H9 (cell line): ENCODE measurements at regions not wholly inside any gene's neighbourhood (a gene's known extent, or its start where the extent isn't known, plus 50 kb on each side); places are given as distances from the start of the nearest gene placed in this dataset.
A peak's percentile ranks its signal among the peaks of the same experiment; 100 is the strongest.

Experiments
- DNase-seq: peaks from one replicate; pipeline ENCODE4 v3.0.0-alpha.2; 2017
- H2AFZ ChIP-seq: one replicate; pipeline ENCODE4 v1.6.1; 2013; ENCODE audit warnings: mild to moderate bottlenecking, low read length, control low read depth, moderate library complexity
- H2AK5ac ChIP-seq: 2 replicates; pipeline ENCODE4 v1.6.1; 2013; ENCODE audit warnings: low read length, control low read depth, mixed read lengths; ENCODE audit not compliant: insufficient read length
- H2BK120ac ChIP-seq: one replicate; pipeline ENCODE4 v1.6.1; 2013; ENCODE audit warnings: low read depth, mild to moderate bottlenecking, low read length, control low read depth, inconsistent platforms; ENCODE audit not compliant: poor library complexity, severe bottlenecking
- H2BK12ac ChIP-seq: 2 replicates; pipeline ENCODE4 v1.6.1; 2013; ENCODE audit warnings: low read length, control low read depth, mixed read lengths, low read depth; ENCODE audit not compliant: insufficient read length
- H2BK15ac ChIP-seq: 2 replicates; pipeline ENCODE4 v1.6.1; 2013; ENCODE audit warnings: low read depth, low read length, control low read depth
- H2BK20ac ChIP-seq: one replicate; pipeline ENCODE4 v1.6.1; 2013; ENCODE audit warnings: low read depth, mild to moderate bottlenecking, low read length, control low read depth, inconsistent platforms; ENCODE audit not compliant: poor library complexity, severe bottlenecking
- H2BK5ac ChIP-seq: 2 replicates; pipeline ENCODE4 v1.6.1; 2013; ENCODE audit warnings: low read length, control low read depth, mixed read lengths; ENCODE audit not compliant: insufficient read length
- H3K14ac ChIP-seq: 2 replicates; pipeline ENCODE4 v1.6.1; 2013; ENCODE audit warnings: low read length, control low read depth; ENCODE audit not compliant: insufficient read depth
- H3K18ac ChIP-seq: 2 replicates; pipeline ENCODE4 v1.6.1; 2013; ENCODE audit warnings: low read depth, mild to moderate bottlenecking, mixed read lengths, low read length, control low read depth; ENCODE audit not compliant: insufficient read length
- H3K23ac ChIP-seq: 2 replicates; pipeline ENCODE4 v1.6.1; 2013; ENCODE audit warnings: low read length, control low read depth, mixed read lengths, low read depth; ENCODE audit not compliant: insufficient read length
- H3K23me2 ChIP-seq: 2 replicates; pipeline ENCODE4 v1.6.1; 2013; ENCODE audit warnings: low read depth, mild to moderate bottlenecking, mixed read lengths, low read length, control low read depth; ENCODE audit not compliant: insufficient read length, poor library complexity, severe bottlenecking
- H3K27ac ChIP-seq: 2 replicates; pipeline ENCODE4 v1.5.1; 2013; ENCODE audit warnings: low read length, control low read depth, mixed read lengths, low read depth; ENCODE audit not compliant: insufficient read length
- H3K27me3 ChIP-seq: 2 replicates; pipeline ENCODE4 v1.6.1; 2013; ENCODE audit warnings: low read length, control low read depth, inconsistent platforms; ENCODE audit not compliant: insufficient read depth
- H3K4ac ChIP-seq: 2 replicates; pipeline ENCODE4 v1.6.1; 2013; ENCODE audit warnings: low read depth, mild to moderate bottlenecking, control low read depth, inconsistent platforms, low read length, moderate library complexity
- H3K4me1 ChIP-seq: 2 replicates; pipeline ENCODE4 v1.6.1; 2013; ENCODE audit warnings: low read length, control low read depth, inconsistent platforms; ENCODE audit not compliant: insufficient read depth
- H3K4me2 ChIP-seq: 2 replicates; pipeline ENCODE4 v1.6.1; 2013; ENCODE audit warnings: low read length, control low read depth, mixed read lengths; ENCODE audit not compliant: insufficient read length, insufficient read depth
- H3K56ac ChIP-seq: 2 replicates; pipeline ENCODE4 v1.6.1; 2013; ENCODE audit warnings: low read depth, mild to moderate bottlenecking, mixed read lengths, low read length, control low read depth; ENCODE audit not compliant: insufficient read length
- H3K79me1 ChIP-seq: 2 replicates; pipeline ENCODE4 v1.6.1; 2013; ENCODE audit warnings: low read depth, mild to moderate bottlenecking, moderate library complexity, low read length, control low read depth, inconsistent platforms; ENCODE audit not compliant: insufficient read depth, poor library complexity, severe bottlenecking
- H3K79me2 ChIP-seq: 2 replicates; pipeline ENCODE4 v1.6.1; 2013; ENCODE audit warnings: low read length, control low read depth, inconsistent platforms; ENCODE audit not compliant: insufficient read depth
- H3K9ac ChIP-seq: 2 replicates; pipeline ENCODE4 v1.6.1; 2013; ENCODE audit warnings: low read length, control low read depth, mixed read lengths; ENCODE audit not compliant: insufficient read length; ENCODE audit errors: extremely low read depth
- H3K9me3 ChIP-seq: one replicate; pipeline ENCODE4 v1.6.1; 2013; ENCODE audit warnings: low read depth, low read length, inconsistent platforms; ENCODE audit not compliant: control insufficient read depth
- H3T11ph ChIP-seq: one replicate; pipeline ENCODE4 v1.6.1; 2013; ENCODE audit warnings: mild to moderate bottlenecking, low read length, control low read depth, inconsistent platforms
- H4K20me1 ChIP-seq: one replicate; pipeline ENCODE4 v1.6.1; 2013; ENCODE audit not compliant: control insufficient read depth, insufficient read length, insufficient read depth
- H4K5ac ChIP-seq: 2 replicates; pipeline ENCODE4 v1.6.1; 2013; ENCODE audit warnings: low read depth, mild to moderate bottlenecking, mixed read lengths, low read length, control low read depth; ENCODE audit not compliant: insufficient read length
- H4K8ac ChIP-seq: replicated peaks from 2 replicates; pipeline ENCODE4 v1.6.1; 2013; ENCODE audit warnings: low read length, control low read depth, mixed read lengths, low read depth; ENCODE audit not compliant: insufficient read length
- H4K91ac ChIP-seq: 2 replicates; pipeline ENCODE4 v1.6.1; 2013; ENCODE audit warnings: low read depth, mild to moderate bottlenecking, moderate library complexity, mixed read lengths, low read length, control low read depth; ENCODE audit not compliant: insufficient read length
- H3K27ac Mint-ChIP-seq, 3 experiments: 2 replicates in 2 of 3; 3 replicates in 1 of 3; pipeline ENCODE4 v1.8.0; 2020 to 2021; ENCODE audit warnings: mixed read lengths in 3 of 3, mild to moderate bottlenecking in 1 of 3, moderate library complexity in 1 of 3
- H3K27me3 Mint-ChIP-seq: 2 replicates; pipeline ENCODE4 v1.8.0; 2021; ENCODE audit warnings: low read depth, mild to moderate bottlenecking, moderate library complexity, mixed read lengths
- H3K36me3 Mint-ChIP-seq, 3 experiments: 2 replicates in 2 of 3; 3 replicates in 1 of 3; pipeline ENCODE4 v1.8.0; 2020 to 2021; ENCODE audit warnings: low read depth in 3 of 3, mixed read lengths in 3 of 3; ENCODE audit not compliant: insufficient read depth in 1 of 3
- H3K4me1 Mint-ChIP-seq, 2 experiments: 2 replicates each; pipeline ENCODE4 v1.8.0; 2020; ENCODE audit warnings: mixed read lengths in 2 of 2
- H3K4me3 Mint-ChIP-seq, 2 experiments: 2 replicates in 1 of 2; 3 replicates in 1 of 2; pipeline ENCODE4 v1.8.0; 2020 to 2021; ENCODE audit warnings: mild to moderate bottlenecking in 2 of 2, mixed read lengths in 2 of 2, moderate library complexity in 1 of 2
- H3K9me3 Mint-ChIP-seq, 2 experiments: 2 replicates in 1 of 2; 3 replicates in 1 of 2; pipeline ENCODE4 v1.8.0; 2020; ENCODE audit warnings: mild to moderate bottlenecking in 2 of 2, mixed read lengths in 2 of 2, moderate library complexity in 1 of 2
- whole genome bisulfite sequencing: extraction: QIAGEN DNeasy Blood & Tissue Kit; methylation state at CpG from one replicate; pipeline ENCODE4 v1.1.7; 2013; ENCODE audit warnings: missing lambda C conversion rate, low lambda C conversion rate, mixed read lengths; ENCODE audit not compliant: insufficient read length; ENCODE audit errors: extremely low coverage; 5-methylcytosine and 5-hydroxymethylcytosine counted together
- TF ChIP-seq, protein P1 (sequence below): fragments of 200-600 bp; sonication (generic); conservative IDR thresholded peaks from 3 replicates; pipeline ENCODE4 v1.8.0; 2021; ENCODE audit warnings: antibody characterized with exemption, mild to moderate bottlenecking

DNA sequence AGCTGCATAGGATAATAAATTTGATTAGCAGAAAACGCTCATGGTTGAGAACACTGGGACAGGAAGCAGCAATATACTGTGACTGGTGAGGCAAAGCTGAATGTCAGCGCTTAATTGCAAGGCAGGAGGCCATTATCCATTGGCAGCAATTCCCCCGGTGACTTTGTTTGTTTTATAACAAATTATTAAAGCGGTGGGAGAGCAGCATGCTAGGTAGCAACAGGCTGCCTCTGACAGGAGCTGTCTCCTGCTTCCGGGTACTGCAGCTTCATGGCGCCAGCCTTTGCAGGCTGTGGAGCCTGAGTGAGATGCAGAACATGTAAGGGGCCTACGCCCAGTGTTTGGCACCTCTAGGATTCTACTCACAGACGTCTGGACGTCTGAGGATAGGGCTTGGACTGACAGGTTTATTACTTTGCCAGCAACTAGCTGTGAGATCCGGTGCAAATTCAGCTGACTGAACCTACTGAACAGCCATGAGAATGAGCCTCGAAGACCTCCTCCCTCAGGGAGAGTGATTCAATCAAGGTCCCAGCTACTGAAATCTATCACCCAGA lies 82.1 kb upstream of the SSTR1 start:
- Histone ChIP-seq H3K9me3 (no peaks in the 10 kb centered on the region), H4K91ac (no peak overlapping the region), H3T11ph (no peak overlapping the region), H4K5ac (no peak overlapping the region), H2BK12ac (no peak overlapping the region), H3K4me1 (peaks cover 8% of the 10 kb centered on the region; the same call in 1 of the 2 replicates), H3K18ac (no peak overlapping the region), H3K56ac (no peak overlapping the region), H2AFZ (no peak overlapping the region), H3K27me3 (no peaks in the 10 kb centered on the region), H4K20me1 (no peaks in the 10 kb centered on the region), H3K79me1 (no peaks in the 10 kb centered on the region), H3K4ac (no peak overlapping the region), H3K9ac (no peak overlapping the region), H3K14ac (no peak overlapping the region; the same call in 1 of the 2 replicates), H3K27ac (no peak overlapping the region), H2BK20ac (no peak overlapping the region), H2BK5ac (no peak overlapping the region), H2AK5ac (no peak overlapping the region), H4K8ac (no peak overlapping the region), H3K4me2 (no peak overlapping the region), H2BK15ac (no peak overlapping the region), H3K23me2 (no peaks in the 10 kb centered on the region), H3K23ac (no peak overlapping the region), H3K79me2 (no peaks in the 10 kb centered on the region), H2BK120ac (no peak overlapping the region)
- Mint-ChIP-seq H3K27ac (peak overlapping the region in 1 of 3 experiments; percentile 53; a peak in 1 of 7 replicates), H3K4me3 (no peak overlapping the region), H3K9me3 (no peaks in the 10 kb centered on the region), H3K27me3 (peaks cover 2% of the 10 kb centered on the region; the same call in 1 of the 2 replicates), H3K36me3 (no peaks in the 10 kb centered on the region), H3K4me1 (peaks cover 16 to 26% of the 10 kb centered on the region in 2 experiments)
- TF ChIP-seq, protein P1, sequence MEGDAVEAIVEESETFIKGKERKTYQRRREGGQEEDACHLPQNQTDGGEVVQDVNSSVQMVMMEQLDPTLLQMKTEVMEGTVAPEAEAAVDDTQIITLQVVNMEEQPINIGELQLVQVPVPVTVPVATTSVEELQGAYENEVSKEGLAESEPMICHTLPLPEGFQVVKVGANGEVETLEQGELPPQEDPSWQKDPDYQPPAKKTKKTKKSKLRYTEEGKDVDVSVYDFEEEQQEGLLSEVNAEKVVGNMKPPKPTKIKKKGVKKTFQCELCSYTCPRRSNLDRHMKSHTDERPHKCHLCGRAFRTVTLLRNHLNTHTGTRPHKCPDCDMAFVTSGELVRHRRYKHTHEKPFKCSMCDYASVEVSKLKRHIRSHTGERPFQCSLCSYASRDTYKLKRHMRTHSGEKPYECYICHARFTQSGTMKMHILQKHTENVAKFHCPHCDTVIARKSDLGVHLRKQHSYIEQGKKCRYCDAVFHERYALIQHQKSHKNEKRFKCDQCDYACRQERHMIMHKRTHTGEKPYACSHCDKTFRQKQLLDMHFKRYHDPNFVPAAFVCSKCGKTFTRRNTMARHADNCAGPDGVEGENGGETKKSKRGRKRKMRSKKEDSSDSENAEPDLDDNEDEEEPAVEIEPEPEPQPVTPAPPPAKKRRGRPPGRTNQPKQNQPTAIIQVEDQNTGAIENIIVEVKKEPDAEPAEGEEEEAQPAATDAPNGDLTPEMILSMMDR = no peak
- no CpG with 5 or more reads among the region's 11 CpGs for WGBS
- no peak for DNase-seq
